ENCODE measurements at regions not wholly inside any gene's neighbourhood (a gene's known extent, or its start where the extent isn't known, plus 50 kb on each side); places are given as distances from the start of the nearest gene placed in this dataset.

GRCh38 chr2:185640588-185640987, 98.0 kb upstream of the FSIP2 start:
- TF ChIP-seq POLR2A (IDR thresholded peaks at IDR 0.05; ENCODE audit: low read depth, low read length) = no peak
- TF ChIP-seq CTCF (conservative IDR thresholded peaks at IDR 0.05; ENCODE audit: low read depth, low read length) = no peak
- TF ChIP-seq SMC3 (IDR thresholded peaks at IDR 0.05; ENCODE audit: low read depth, low read length) = no peak
- TF ChIP-seq RCOR1 (IDR thresholded peaks at IDR 0.05; ENCODE audit: insufficient replicate concordance, low read length) = no peak
- TF ChIP-seq CHD1 (IDR thresholded peaks at IDR 0.05; ENCODE audit: low read depth, low read length) = no peak
- TF ChIP-seq BHLHE40 (IDR thresholded peaks at IDR 0.05; ENCODE audit: low read depth, low read length) = no peak

Data from IMR-90 (cell line).